Fibroblast of gingiva (primary cell): ENCODE measurements at regions not wholly inside any gene's neighbourhood (a gene's known extent, or its start where the extent isn't known, plus 50 kb on each side); places are given as distances from the start of the nearest gene placed in this dataset.
"Not testable (repeated sequence)": the region's sequence is repeated elsewhere in the genome, so short reads cannot be mapped to it uniquely, and the experiment has no call there.

Source experiments
- DNase-seq: peaks from one replicate; pipeline ENCODE4 v3.0.0-alpha.2; 2011; ENCODE audit warnings: low read depth

- no peak for DNase-seq
Observed at GRCh38 chr13:44783994-44784707, 205.1 kb downstream of the NUFIP1 start.

GRCh38 chr13:44780591-44781280 is 204.6 kb upstream of the TSC22D1 start:
- DNase-seq = no peak

DNA sequence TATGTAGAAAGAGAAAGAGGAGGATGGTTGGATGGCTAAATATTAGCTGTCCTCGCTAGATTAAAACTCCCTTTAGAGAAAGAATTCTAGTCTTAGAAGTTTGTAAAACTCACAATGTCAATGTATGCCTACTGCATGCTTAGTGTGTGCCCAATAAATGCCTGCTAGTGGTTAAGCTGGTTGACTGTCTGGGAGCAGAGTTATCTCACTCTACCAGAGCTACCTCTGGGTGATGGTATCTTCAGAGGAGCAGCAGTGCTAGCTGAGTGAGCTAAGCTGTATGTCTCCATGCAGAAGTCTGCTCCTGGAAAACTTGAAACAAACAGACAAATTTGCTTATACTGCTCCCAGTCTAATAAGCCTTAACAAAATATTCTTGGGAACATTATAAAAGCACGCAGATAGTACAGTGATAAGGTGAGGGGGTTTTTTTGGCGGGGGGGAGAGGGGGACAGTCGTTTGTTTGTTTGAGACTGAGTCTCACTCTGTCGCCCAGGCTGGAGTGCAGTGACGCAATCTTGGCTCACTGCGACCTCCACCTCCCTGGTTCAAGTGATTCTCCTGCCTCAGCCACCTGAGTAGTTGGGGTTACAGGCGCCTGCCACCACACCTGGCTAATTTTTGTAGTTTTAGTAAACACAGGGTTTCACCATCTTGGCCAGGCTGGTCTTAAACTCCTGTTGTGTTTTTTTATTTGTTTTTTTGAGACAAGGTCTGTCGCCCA is 202.8 kb upstream of the TSC22D1 start:
- no peak for DNase-seq

DNA sequence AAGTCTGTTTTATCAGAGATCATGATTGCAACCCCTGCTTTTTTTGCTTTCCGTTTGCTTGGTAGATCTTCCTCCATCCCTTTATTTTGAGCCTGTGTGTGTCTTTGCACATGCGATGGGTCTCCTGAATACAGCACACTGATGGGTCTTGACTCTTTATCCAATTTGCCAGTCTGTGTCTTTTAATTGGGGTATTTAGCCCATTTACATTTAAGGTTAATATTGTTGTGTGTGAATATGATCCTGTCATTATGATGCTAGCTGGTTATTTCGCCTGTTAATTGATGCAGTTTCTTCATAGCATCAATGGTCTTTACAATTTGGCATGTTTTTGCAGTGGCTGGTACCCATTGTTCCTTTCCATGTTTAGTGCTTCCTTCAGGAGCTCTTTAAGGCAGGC is 199.2 kb upstream of the TSC22D1 start:
- DNase-seq = not testable (repeated sequence)

DNA sequence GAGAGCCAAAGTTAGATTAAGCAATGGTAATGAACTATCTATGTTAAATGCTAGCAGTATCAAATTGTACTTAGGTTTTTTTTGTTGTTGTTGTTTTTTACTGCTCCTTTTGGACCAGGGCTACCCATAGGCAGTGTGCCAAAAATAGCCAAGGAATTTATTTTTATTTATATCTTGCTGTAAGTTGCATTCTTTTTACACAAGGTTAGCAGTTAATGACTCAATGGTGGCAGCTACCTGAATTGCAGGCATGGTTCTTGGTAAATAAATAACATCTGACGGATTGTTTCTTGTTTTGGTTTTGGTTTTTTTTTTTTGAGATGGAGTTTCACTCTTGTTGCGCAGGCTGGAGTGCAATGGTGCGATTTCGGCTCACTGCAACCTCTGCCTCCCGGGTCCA is 194.8 kb upstream of the TSC22D1 start:
- no peak for DNase-seq

DNA sequence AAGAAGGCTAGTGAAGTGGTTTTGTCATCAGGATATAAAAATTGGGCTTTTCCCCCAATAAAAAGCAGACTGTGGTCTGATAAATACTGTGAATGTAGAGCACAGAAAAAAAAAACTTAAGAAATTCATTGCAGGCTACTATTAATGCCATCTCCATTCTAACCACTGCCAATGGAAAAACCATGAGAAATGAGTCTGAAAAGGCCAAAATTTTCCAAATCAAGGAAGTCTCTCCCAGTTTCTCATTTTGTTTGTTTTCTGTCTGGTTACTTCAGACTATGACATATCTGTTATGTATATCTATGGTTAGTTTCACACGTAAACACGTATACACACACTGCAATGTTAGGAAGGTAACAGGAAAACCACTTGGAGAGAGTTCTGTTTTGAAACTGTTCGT is 193.6 kb upstream of the TSC22D1 start:
- peak; percentile 5 for DNase-seq

GRCh38 chr13:44768775-44769581 is 192.8 kb upstream of the TSC22D1 start:
- DNase-seq = peak; percentile 14

DNA sequence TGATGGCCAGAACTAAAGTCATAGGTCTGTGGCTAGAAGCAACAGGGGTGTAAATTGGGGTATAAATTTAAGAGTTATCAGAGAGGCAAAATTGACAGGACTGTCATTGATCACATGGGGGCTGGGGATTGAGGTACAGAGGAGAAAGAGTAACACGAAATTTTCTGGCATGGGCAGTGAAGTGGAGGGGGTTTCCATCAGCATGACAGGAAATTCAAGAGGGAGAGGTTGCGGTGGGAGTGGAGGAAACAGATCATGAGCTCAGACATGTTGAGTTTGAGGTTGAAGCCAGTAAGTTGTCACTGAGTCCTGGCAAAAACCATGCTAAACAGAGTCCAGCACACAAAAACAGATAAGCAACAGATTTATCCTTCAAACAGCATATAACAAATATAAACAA is 192.1 kb upstream of the TSC22D1 start:
- DNase-seq = no peak

DNA sequence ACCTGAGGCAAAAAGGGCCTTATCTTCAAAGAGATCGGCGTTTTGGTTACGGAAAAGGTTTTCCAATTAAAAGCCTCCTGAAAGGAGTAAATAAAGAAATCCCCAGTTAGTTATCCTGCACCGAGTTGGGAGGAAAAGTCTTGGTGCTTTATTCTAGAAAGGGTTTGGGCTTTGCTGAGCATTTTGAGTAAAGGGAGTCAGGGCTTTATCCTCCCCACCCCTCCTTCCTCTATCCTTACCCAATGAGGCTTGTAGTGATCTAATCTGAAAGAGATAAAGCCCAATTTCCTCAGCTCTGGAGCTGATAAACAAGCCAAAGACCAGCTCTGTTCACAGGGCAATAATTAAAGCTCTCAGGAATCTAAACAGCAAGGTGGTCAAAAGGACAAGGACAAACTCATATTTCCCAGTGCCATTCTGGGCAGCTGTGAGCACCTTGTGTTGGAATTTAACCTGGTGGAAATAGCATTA is 188.9 kb upstream of the TSC22D1 start:
- DNase-seq = no peak

GRCh38 chr13:44764302-44764692 is 188.2 kb upstream of the TSC22D1 start:
- DNase-seq = no peak

GRCh38 chr13:44763615-44764301 is 187.6 kb upstream of the TSC22D1 start:
- DNase-seq = no peak

DNA sequence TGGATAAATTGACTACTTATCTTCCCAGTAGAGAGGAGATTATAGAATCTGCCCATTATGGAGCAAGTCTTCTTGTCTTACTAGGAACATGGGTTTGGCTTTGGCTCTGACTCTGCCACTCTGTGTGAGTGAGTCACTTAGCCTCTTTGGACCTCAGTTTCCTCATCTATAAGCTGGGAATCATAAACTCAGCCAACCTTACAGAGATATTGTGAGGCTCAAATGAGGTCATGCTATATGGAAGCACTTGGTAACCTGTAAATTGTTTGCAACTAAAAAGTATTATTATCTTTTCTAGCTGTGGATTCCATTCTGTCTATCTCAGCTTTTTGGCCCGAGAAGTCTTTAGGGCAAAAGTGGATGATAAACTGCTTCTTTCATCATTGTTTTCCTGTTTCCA is 186.8 kb upstream of the TSC22D1 start:
- no peak for DNase-seq

DNA sequence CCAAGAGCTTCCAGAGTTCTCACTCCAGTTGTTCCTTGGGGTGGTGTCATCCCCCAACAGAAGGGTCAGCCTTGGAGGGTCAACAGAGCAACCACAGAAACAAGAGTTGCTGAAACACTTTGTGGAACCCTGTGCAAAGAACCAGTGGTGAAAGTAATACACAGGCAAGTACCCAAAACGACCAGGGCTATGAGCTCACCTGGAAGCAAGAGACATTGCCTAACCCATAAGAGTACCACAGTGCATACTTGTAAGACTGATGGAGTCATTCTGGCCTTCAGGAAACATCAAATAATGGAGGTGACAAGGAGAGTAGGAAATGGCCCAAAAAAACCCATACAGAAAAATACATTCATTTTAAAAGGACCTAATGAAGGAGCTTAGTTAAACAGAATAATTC is 184.3 kb upstream of the TSC22D1 start:
- no peak for DNase-seq

DNA sequence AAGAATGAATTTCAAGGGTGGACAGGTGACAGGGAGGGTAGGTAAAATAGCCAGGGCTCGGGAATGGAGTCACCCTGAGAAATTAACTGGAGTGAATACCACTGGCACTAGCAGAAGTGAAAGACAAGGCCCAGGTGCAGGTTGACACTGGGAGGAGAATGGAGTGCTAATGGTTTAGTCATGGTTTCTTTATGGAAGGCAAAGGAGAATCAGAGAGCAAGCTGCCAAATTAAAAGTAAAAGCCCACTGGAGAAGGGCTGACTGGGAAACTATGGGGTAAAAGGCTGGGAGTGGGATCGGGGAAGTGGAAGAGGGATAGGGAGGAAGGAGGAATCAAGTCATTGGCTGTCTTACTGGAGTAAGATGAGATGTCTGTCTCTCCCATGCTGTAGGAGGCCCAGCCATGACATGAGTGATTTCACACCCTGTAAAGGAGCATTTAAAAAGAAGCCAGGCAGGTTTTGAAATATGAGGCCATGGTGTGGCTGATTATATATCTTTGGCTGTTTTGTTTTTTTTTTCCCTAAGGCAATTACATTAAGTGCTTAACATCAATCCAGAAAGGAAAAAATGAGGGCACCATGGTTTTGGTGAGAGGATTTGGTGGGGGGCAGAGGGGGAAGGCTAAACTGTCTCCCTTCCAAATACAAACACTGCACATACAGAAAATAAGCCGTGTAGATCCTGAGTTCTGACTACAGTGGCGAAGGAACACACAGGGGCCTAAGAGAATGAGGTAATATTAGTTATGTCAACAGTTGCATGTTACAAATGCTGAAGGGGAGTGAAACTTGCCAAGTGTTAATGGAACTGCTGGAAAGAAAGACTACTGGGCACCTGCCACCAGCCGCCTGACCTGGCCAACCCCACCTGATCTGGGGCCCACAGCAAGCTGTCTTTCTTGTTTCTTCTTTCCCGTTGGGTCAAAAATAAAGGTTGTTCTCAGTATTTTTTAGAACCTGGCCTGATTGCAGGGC is 183.5 kb upstream of the TSC22D1 start:
- no peak for DNase-seq

- peak; percentile 47 for DNase-seq
Observed at GRCh38 chr13:44758630-44759383, 182.7 kb upstream of the TSC22D1 start.

DNA sequence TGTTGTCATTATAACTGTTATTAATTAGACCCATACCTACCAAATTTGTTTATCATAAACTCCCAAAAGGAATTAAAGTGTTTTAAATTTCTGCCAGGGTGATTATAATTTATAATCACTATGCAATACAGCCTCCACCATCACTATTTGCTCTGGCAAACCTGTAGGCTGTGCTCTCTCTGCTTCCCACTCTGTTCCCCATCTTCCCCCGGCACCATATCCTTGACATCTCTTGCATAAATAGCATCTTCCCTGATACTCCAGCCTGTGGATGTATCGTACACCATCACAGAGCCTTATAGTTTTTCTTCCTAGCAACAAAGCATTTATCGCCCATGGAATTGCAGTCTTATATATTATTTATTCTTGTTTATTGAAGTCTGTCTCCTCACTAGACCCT is 181.5 kb upstream of the TSC22D1 start:
- DNase-seq = no peak

- no peak for DNase-seq
Observed at GRCh38 chr13:44756276-44756810, 180.2 kb upstream of the TSC22D1 start.

GRCh38 chr13:44755872-44756271 is 179.7 kb upstream of the TSC22D1 start:
- DNase-seq = peak; percentile 7

DNA sequence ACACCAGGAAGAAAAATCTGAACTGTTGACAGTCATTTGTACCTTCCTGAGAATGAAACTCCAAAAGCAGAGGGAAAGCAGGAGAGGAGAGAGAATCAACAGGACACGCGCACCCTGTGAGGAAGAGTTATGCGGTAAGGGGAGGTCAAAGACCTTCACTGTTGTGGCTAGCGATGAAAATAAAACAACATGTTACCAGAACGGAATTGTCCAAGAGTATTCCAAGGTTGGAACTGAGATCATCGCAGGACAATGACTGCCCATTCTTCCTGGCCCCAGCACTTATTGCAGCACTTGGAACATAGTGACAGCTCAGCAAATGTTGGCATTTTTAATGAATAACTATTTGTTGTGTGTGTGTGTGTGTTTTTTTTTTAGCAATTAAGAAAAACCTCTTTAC is 176.0 kb upstream of the TSC22D1 start:
- no peak for DNase-seq
